Progenitor cell of endocrine pancreas (in vitro differentiated cells): ENCODE measurements at regions not wholly inside any gene's neighbourhood (a gene's known extent, or its start where the extent isn't known, plus 50 kb on each side); places are given as distances from the start of the nearest gene placed in this dataset.

ENCODE experiments used
- DNase-seq: peaks from one replicate; pipeline ENCODE4 v3.0.0; 2021; ENCODE audit warnings: low spot score; ENCODE audit not compliant: unreplicated experiment
- H3K27ac Mint-ChIP-seq: 2 replicates; pipeline ENCODE4 v1.8.0; 2021; ENCODE audit warnings: mild to moderate bottlenecking, moderate library complexity, mixed read lengths
- H3K27me3 Mint-ChIP-seq: 2 replicates; pipeline ENCODE4 v1.8.0; 2021; ENCODE audit warnings: mixed read lengths
- H3K36me3 Mint-ChIP-seq: 2 replicates; pipeline ENCODE4 v1.8.0; 2022; ENCODE audit warnings: mixed read lengths; ENCODE audit not compliant: insufficient read depth
- H3K4me1 Mint-ChIP-seq: 2 replicates; pipeline ENCODE4 v1.8.0; 2021; ENCODE audit warnings: low read depth, mixed read lengths
- H3K4me3 Mint-ChIP-seq: 2 replicates; pipeline ENCODE4 v1.8.0; 2021; ENCODE audit warnings: low read depth, mild to moderate bottlenecking, moderate library complexity, mixed read lengths
- H3K9me3 Mint-ChIP-seq: 2 replicates; pipeline ENCODE4 v1.8.0; 2021; ENCODE audit warnings: low read depth, mixed read lengths
- CTCF ChIP-seq: fragments of 200-600 bp; sonication (generic); IDR thresholded peaks from one replicate; pipeline ENCODE4 v1.5.0; 2021; ENCODE audit warnings: antibody characterized with exemption, mild to moderate bottlenecking; ENCODE audit not compliant: unreplicated experiment

- TF ChIP-seq CTCF, result no peak
- Mint-ChIP-seq H3K9me3 (peaks cover 23% of the 10 kb centered on the region), H3K4me1 (peaks cover 6% of the 10 kb centered on the region), H3K36me3 (no peaks in the 10 kb centered on the region), H3K27ac (no peak overlapping the region), H3K27me3 (no peaks in the 10 kb centered on the region), H3K4me3 (no peak overlapping the region)
- DNase-seq, result no peak
Observed at GRCh38 chr2:156647377-156648010, 211.3 kb downstream of the GPD2 start.

- no peak overlapping the region for H3K27ac Mint-ChIP-seq
- peaks cover 19% of the 10 kb centered on the region for H3K9me3 Mint-ChIP-seq
- DNase-seq, result no peak
Observed at GRCh38 chr2:156648522-156648921, 212.3 kb downstream of the GPD2 start.

GRCh38 chr2:156649596-156649995 lies 213.4 kb downstream of the GPD2 start:
- no peaks in the 10 kb centered on the region for H3K27me3 Mint-ChIP-seq
- no peak for DNase-seq
- peaks cover 13% of the 10 kb centered on the region for H3K9me3 Mint-ChIP-seq
- no peak overlapping the region for H3K4me3 Mint-ChIP-seq
- TF ChIP-seq CTCF, result no peak
- no peaks in the 10 kb centered on the region for H3K36me3 Mint-ChIP-seq
- peaks cover 6% of the 10 kb centered on the region for H3K4me1 Mint-ChIP-seq
- H3K27ac Mint-ChIP-seq, result no peak overlapping the region

More at GRCh38 chr2:156648522-156648921, 212.3 kb downstream of the GPD2 start:
- H3K4me1 Mint-ChIP-seq, result peaks cover 6% of the 10 kb centered on the region
- H3K4me3 Mint-ChIP-seq, result no peak overlapping the region
- no peaks in the 10 kb centered on the region for H3K36me3 Mint-ChIP-seq
- no peaks in the 10 kb centered on the region for H3K27me3 Mint-ChIP-seq
- no peak for TF ChIP-seq CTCF

- Mint-ChIP-seq H3K4me1 (peaks cover 2% of the 10 kb centered on the region), H3K27me3 (no peaks in the 10 kb centered on the region), H3K36me3 (no peaks in the 10 kb centered on the region), H3K27ac (no peak overlapping the region), H3K9me3 (peaks cover 3% of the 10 kb centered on the region), H3K4me3 (no peak overlapping the region)
- TF ChIP-seq CTCF, result no peak
- DNase-seq, result no peak
Observed at GRCh38 chr2:156652691-156653090, 216.5 kb downstream of the GPD2 start.

GRCh38 chr2:156653675-156654074 lies 217.5 kb downstream of the GPD2 start:
- TF ChIP-seq CTCF, result no peak
- Mint-ChIP-seq H3K4me3 (no peak overlapping the region), H3K27me3 (no peaks in the 10 kb centered on the region), H3K36me3 (no peaks in the 10 kb centered on the region), H3K9me3 (peaks cover 3% of the 10 kb centered on the region), H3K4me1 (no peaks in the 10 kb centered on the region), H3K27ac (no peak overlapping the region)
- DNase-seq, result no peak
